GM12878 (cell line): ENCODE measurements at regions not wholly inside any gene's neighbourhood (a gene's known extent, or its start where the extent isn't known, plus 50 kb on each side); places are given as distances from the start of the nearest gene placed in this dataset.

Source experiments
- ATAC-seq: fragments of 200-7000 bp; cut with Tn5 transposase; 3 replicates; pipeline ENCODE4 v1.9.1; 2020; ENCODE audit warnings: mild to moderate bottlenecking, moderate library complexity
- BruUV-seq: library from RNA; stranded (reverse); fragments of 400-500 nt; replicated peaks from 2 replicates; lab custom pipeline; 2021; lab: Mats Ljungman, UMichigan
- CTCF ChIA-PET: fragments of 300-600 bp; sonication (Branson Sonifier 250); formaldehyde crosslinking; extraction: SDS; loops from one replicate; lab custom pipeline; 2021; ENCODE audit warnings: inconsistent platforms; lab: Yijun Ruan, JAX
- POLR2A ChIA-PET: fragments of 350-600 bp; formaldehyde crosslinking; extraction: SDS; loops from one replicate; lab custom pipeline; 2021; ENCODE audit warnings: inconsistent platforms; lab: Charles Lee
- RAD21 ChIA-PET: fragments of 300-600 bp; sonication (Branson Sonifier 250); formaldehyde crosslinking; loops from one replicate; lab custom pipeline; 2023; ENCODE audit warnings: antibody characterized with exemption; ENCODE audit not compliant: unreplicated experiment; lab: Charles Lee
- SMC1A ChIA-PET: fragments of 300-600 bp; sonication (Branson Sonifier 250); formaldehyde crosslinking; loops from one replicate; lab custom pipeline; 2023; ENCODE audit not compliant: unreplicated experiment, uncharacterized antibody; lab: Charles Lee
- DNase-seq: peaks from one replicate; pipeline ENCODE4 v3.0.0-alpha.2; 2011; ENCODE audit warnings: low read depth, low spot score
- FAIRE-seq: peaks from 3 replicates; lab custom pipeline; 2011; peaks lifted over from hg19 to GRCh38; lab: Jason Lieb, UNC
- H2AFZ ChIP-seq: 2 replicates; pipeline ENCODE4 v1.6.0; 2011; ENCODE audit warnings: low read depth, low read length, control low read depth; ENCODE audit not compliant: control insufficient read depth
- H3K27ac ChIP-seq: 2 replicates; pipeline ENCODE4 v1.5.1; 2011; ENCODE audit warnings: control low read depth; ENCODE audit not compliant: control insufficient read depth, insufficient read depth
- H3K27me3 ChIP-seq, 2 experiments: replicated peaks in 1 of 2; 2 replicates each; pipeline versions ENCODE4 v1.6.0 to v1.6.1; 2011; ENCODE audit warnings: low read length in 1 of 2; ENCODE audit not compliant: control insufficient read depth in 2 of 2, insufficient read depth in 2 of 2
- H3K36me3 ChIP-seq, 2 experiments: 2 replicates each; pipeline ENCODE4 v1.5.1; 2011; ENCODE audit warnings: low read length in 1 of 2; ENCODE audit not compliant: control insufficient read depth in 2 of 2, insufficient read depth in 2 of 2
- H3K4me1 ChIP-seq: 2 replicates; pipeline ENCODE4 v1.6.1; 2011; ENCODE audit warnings: mild to moderate bottlenecking, low read length, moderate library complexity, mixed read lengths; ENCODE audit not compliant: control insufficient read depth, insufficient read depth
- H3K4me2 ChIP-seq: 2 replicates; pipeline ENCODE4 v1.6.0; 2011; ENCODE audit warnings: control low read depth; ENCODE audit not compliant: control insufficient read depth, insufficient read depth
- H3K4me3 ChIP-seq: fragments of 200-600 bp; sonication (generic); 2 replicates; pipeline ENCODE4 v1.5.1; 2016
- H3K79me2 ChIP-seq: 2 replicates; pipeline ENCODE4 v1.6.0; 2011; ENCODE audit warnings: low read length; ENCODE audit not compliant: control insufficient read depth, insufficient read depth
- H3K9ac ChIP-seq: 2 replicates; pipeline ENCODE4 v1.8.0; 2011; ENCODE audit warnings: low read length, control low read depth, mixed read lengths; ENCODE audit not compliant: control insufficient read depth, insufficient read depth
- H3K9me3 ChIP-seq: replicated peaks from 3 replicates; pipeline ENCODE4 v1.5.1; 2011; ENCODE audit warnings: mild to moderate bottlenecking, low read length; ENCODE audit not compliant: control insufficient read depth, insufficient read depth
- H4K20me1 ChIP-seq: 2 replicates; pipeline ENCODE4 v1.6.0; 2011; ENCODE audit not compliant: control insufficient read depth, insufficient read depth
- CHD1 ChIP-seq: IDR thresholded peaks from 2 replicates; pipeline ENCODE4 v1.6.1; 2012; ENCODE audit warnings: low read depth, low read length, improper control_type of control experiment
- HDGF ChIP-seq: fragments of 450-650 bp; IDR thresholded peaks from 2 replicates; pipeline ENCODE4 v1.6.1; 2016; ENCODE audit warnings: antibody characterized with exemption
- HSF1 ChIP-seq: fragments of 150-350 bp; IDR thresholded peaks from 2 replicates; pipeline ENCODE4 v1.6.1; 2014; ENCODE audit warnings: mild to moderate bottlenecking, low read depth, low read length
- MTA2 ChIP-seq: fragments of 450-650 bp; IDR thresholded peaks from 2 replicates; pipeline ENCODE4 v1.6.1; 2016; ENCODE audit warnings: low read depth, mild to moderate bottlenecking, moderate library complexity
- NFYA ChIP-seq: IDR thresholded peaks from 2 replicates; pipeline ENCODE4 v1.6.1; 2011; ENCODE audit warnings: low read depth, mild to moderate bottlenecking, low read length, improper control_type of control experiment, borderline replicate concordance
- RBBP5 ChIP-seq: fragments of 200-600 bp; sonication (generic); conservative IDR thresholded peaks from 2 replicates; pipeline ENCODE4 v1.6.1; 2016
- RELA ChIP-seq: fragments of 450-650 bp; IDR thresholded peaks from 2 replicates; pipeline ENCODE4 v1.8.0; 2014; ENCODE audit warnings: borderline replicate concordance; ENCODE audit not compliant: partially characterized antibody
- SIX5 ChIP-seq: IDR thresholded peaks from 2 replicates; pipeline ENCODE4 v1.6.1; 2011; ENCODE audit warnings: mild to moderate bottlenecking, low read depth, low read length, moderate library complexity; ENCODE audit not compliant: severe bottlenecking
- STAT3 ChIP-seq: IDR thresholded peaks from 2 replicates; pipeline ENCODE4 v1.6.1; 2011; ENCODE audit warnings: low read depth, low read length, improper control_type of control experiment
- TAF1 ChIP-seq: IDR thresholded peaks from 2 replicates; pipeline ENCODE4 v1.6.1; 2011; ENCODE audit warnings: mild to moderate bottlenecking, low read depth, low read length, borderline replicate concordance
- ZBED1 ChIP-seq: IDR thresholded peaks from 2 replicates; pipeline ENCODE4 v1.6.1; 2016; ENCODE audit warnings: borderline replicate concordance
- ZBTB33 ChIP-seq: fragments of 450-650 bp; IDR thresholded peaks from 2 replicates; pipeline ENCODE4 v1.6.1; 2017; ENCODE audit warnings: mild to moderate bottlenecking
- ZNF274 ChIP-seq: IDR thresholded peaks from one replicate; pipeline ENCODE4 v1.8.0; 2011; ENCODE audit not compliant: insufficient read length, insufficient read depth
- WGBS: methylation state at CpG from one replicate; pipeline ENCODE4 v1.1.6; 2016; ENCODE audit warnings: low lambda C conversion rate; ENCODE audit not compliant: insufficient replicate concordance, insufficient coverage; ENCODE audit errors: missing lambda C conversion rate; 5-methylcytosine and 5-hydroxymethylcytosine counted together
- in situ Hi-C: fragments of 300-500 bp; cut with MboI; formaldehyde crosslinking; loops from 9 replicates; pipeline ENCODE4 v1.14.3; 2018; ENCODE audit warnings: mixed read lengths
- intact Hi-C: fragments of 100-400 bp; cut with micrococcal nuclease; formaldehyde crosslinking; loops from one replicate; pipeline ENCODE4 v1.14.2; 2022; ENCODE audit not compliant: unreplicated experiment
- TF ChIP-seq, protein P1 (sequence below): IDR thresholded peaks from 2 replicates; pipeline ENCODE4 v1.6.1; 2012; ENCODE audit warnings: low read depth, low read length, improper control_type of control experiment

DNA sequence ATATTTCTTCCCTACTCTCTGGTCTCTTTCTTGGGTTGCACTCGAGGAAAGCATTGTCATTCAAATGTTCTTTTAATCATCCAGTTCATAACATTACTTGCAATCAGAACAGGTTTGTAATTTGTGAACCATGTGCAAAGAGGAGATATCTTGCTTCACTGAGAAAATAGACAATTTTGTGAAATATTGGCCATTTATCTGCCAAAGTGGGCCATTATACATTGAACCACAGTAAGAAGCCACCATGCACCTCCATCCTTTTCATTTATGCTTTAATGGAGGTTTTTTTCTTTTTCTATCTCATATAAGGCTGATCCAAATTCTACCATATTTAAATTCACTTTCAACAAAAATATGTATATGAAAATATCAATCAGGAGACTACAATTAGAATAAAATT, 335.3 kb upstream of the AADAT start:
- H3K9me3 ChIP-seq, result no peaks in the 10 kb centered on the region
- no peak overlapping the region for H2AFZ ChIP-seq
- no peak for ATAC-seq
- SMC1A ChIA-PET, result no interaction called here
- intact Hi-C loops (no loop called here), in situ Hi-C loops (no loop called here)
- H3K4me1 ChIP-seq, result no peaks in the 10 kb centered on the region
- no peaks in the 10 kb centered on the region for H3K79me2 ChIP-seq
- H3K4me2 ChIP-seq, result no peak overlapping the region
- CTCF ChIA-PET, result no interaction called here
- no peaks in the 10 kb centered on the region for H4K20me1 ChIP-seq
- no peak overlapping the region for H3K27ac ChIP-seq
- H3K9ac ChIP-seq, result no peak overlapping the region
- H3K36me3 ChIP-seq, result no peaks in the 10 kb centered on the region
- 0% methylated on average over 1 of the region's 1 CpG for whole genome bisulfite sequencing
- TF ChIP-seq HSF1, result no peak
- no peak for TF ChIP-seq MTA2
- no peak for TF ChIP-seq HDGF
- no peak for TF ChIP-seq SIX5
- TF ChIP-seq, protein P1, sequence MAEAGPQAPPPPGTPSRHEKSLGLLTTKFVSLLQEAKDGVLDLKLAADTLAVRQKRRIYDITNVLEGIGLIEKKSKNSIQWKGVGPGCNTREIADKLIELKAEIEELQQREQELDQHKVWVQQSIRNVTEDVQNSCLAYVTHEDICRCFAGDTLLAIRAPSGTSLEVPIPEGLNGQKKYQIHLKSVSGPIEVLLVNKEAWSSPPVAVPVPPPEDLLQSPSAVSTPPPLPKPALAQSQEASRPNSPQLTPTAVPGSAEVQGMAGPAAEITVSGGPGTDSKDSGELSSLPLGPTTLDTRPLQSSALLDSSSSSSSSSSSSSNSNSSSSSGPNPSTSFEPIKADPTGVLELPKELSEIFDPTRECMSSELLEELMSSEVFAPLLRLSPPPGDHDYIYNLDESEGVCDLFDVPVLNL, result no peak
- no peak for TF ChIP-seq CHD1
- no peak for TF ChIP-seq ZBED1
- no peak for TF ChIP-seq ZBTB33
- TF ChIP-seq RBBP5, result no peak
- no peak for TF ChIP-seq STAT3
- no peak for TF ChIP-seq RELA
- no peak for TF ChIP-seq ZNF274
- no peak for TF ChIP-seq TAF1
- TF ChIP-seq NFYA, result no peak
- TF ChIP-seq, all 136 proteins: peak for 0
- POLR2A ChIA-PET, result no interaction called here
- RAD21 ChIA-PET, result no interaction called here
- no peak overlapping the region for H3K4me3 ChIP-seq
- no peaks in the 10 kb centered on the region for H3K27me3 ChIP-seq
- DNase-seq (no peak), FAIRE-seq (no peak)
- BruUV-seq, result no TSS peak
